HG02973 (cell line): ENCODE measurements at regions not wholly inside any gene's neighbourhood (a gene's known extent, or its start where the extent isn't known, plus 50 kb on each side); places are given as distances from the start of the nearest gene placed in this dataset.

Experiments used
- ATAC-seq: cut with Tn5 transposase; IDR thresholded peaks from one replicate; pipeline ENCODE4 v1.9.1; 2021; ENCODE audit warnings: moderate library complexity; ENCODE audit not compliant: unreplicated experiment

- no peak for ATAC-seq
These were observed 596.8 kb upstream of the JAG1 start for GRCh38 chr20:11270566-11270965.

- ATAC-seq: no peak
These were observed 597.5 kb upstream of the JAG1 start for GRCh38 chr20:11271319-11271718.

- ATAC-seq: no peak
These were observed 598.3 kb upstream of the JAG1 start for GRCh38 chr20:11271920-11272594.

- no peak for ATAC-seq
These were observed 600.4 kb upstream of the JAG1 start for GRCh38 chr20:11274141-11274594.

DNA sequence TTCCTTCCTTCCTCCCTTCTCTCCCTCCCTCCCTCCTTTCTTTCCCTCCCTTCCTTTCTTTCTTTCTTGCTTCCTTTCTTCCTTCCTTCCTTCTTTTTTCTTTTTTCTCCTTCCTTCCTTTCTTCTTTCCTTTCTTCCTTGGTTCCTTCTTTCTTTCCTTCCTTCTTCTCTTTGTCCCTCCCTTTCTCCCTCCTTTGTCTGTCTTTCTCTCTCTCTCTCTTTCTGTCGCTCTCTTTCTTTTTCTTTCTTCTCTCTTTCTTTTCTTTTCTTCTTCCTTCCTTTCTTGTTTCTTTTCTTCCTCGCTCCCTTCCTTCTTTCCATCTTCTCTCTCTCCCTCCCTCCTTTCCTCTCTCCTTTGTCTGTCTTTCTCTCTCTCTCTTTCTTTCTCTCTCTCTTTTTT lies 601.9 kb upstream of the JAG1 start:
- ATAC-seq: no peak

DNA sequence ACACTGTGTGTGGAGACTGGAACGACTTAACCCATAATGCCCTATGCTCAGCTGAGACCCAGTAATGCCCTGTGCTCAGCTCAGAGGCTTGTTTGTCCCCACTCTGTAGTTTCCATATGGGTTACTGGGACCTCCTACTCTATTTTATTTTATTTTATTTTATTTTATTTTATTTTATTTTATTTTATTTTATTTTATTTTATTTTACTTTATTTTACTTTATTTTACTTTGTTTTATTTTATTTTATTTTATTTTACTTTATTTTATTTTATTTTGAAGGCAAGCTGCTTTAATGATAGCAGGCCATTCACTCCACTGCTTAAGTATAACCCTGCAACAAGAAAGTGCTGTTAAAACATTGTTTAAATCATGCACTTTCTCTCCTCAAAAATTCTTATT lies 603.4 kb upstream of the JAG1 start:
- ATAC-seq: no peak

DNA sequence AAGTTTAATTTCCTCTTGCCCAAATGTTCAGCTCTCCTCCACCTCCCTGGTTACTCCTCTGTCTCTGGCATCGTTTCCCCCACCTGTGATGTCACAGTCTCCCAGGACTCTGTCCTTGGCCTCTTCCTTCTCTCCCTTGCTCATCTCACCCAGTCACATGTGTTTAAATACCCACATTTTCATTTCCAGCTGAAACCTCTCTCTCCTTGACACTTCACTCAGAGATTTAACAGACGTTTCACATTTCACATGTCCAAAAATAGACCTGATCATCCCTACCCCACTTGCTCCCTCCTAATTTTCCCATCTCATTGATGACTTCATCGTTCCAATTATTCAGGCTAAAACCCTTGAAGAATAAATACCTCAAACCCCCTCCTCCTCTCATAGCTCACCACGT lies 604.1 kb upstream of the JAG1 start:
- ATAC-seq: no peak

DNA sequence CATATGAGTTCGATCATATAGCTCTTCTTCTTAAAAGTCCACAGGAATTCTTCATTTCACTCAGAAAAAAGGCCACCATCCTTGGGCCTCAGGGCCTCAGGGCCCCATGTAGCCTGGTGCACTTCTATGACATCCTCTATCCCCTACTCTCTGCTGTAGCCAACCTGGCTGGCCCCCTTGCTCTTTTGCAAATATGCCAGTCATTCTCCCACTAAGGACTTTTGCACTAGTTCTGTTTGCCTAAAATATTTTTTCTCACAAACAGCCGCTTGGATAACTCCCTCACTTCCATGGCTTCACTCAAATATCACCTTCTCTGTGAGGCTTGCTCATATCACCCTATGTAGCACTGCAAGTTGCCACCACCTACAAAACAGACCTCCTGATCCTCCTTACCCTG lies 604.7 kb upstream of the JAG1 start:
- no peak for ATAC-seq

- no peak for ATAC-seq
These were observed 607.4 kb upstream of the JAG1 start for GRCh38 chr20:11281240-11281639.

GRCh38 chr20:11281768-11282167 lies 608.0 kb upstream of the JAG1 start:
- ATAC-seq: no peak

DNA sequence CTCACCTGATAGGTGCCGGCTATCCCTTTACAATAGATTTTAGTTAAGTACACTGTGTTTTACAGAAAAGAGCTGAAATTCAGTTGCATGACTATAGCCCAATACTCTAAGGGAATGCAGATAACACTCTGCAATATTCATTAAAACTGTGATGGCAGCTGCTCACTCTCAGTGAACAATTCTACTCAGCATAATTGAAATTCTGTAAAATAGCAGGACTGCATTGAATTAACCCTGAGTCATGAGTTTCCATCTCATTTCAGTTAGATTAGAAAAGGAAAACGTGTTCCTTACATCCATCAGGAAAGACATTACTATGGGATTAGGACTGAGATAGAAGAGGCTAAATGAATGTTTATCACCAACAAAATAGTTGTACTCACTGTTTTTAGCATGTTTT lies 613.3 kb upstream of the JAG1 start:
- ATAC-seq: no peak

GRCh38 chr20:11296221-11296620 lies 621.5 kb upstream of the BTBD3 start:
- ATAC-seq: no peak

DNA sequence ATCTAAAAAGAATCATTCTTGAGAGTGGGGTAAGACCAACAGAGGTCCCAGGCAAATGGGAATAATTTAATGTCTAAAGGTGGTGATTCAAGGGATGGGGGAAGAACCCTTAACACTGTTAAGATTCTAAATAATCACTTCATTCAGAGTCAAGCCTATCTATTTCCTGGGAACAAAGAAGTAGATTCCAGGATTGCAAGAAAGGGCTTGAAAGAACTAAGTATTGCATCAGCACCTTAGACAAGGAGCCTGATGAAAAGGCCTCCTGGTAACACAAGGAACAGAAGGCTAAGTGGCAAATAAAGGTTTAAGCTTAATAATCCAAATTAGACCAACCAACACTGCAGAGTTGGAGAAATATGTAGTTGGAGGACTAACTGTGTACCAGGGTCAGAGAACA lies 620.7 kb upstream of the BTBD3 start:
- ATAC-seq: no peak

GRCh38 chr20:11301699-11302098 lies 616.0 kb upstream of the BTBD3 start:
- no peak for ATAC-seq

DNA sequence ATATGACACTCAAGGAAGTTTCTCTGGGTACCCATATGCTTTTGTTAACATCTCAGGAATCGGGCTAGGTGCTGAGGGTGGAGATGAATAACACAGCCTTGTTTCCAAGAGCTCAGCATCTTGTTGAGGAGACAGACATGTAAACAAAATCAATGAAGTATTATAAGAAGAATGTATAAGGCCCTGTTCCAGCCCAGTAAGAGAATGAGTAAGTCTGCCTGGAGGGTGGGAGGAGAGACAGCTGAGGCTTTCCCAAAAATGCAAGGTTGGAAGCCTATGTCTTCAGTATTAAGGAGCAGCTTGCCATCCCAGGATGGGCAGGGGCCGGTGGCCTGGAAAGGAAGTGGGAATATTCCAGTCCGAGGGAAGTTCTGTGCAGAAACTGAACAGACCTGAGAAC lies 615.3 kb upstream of the BTBD3 start:
- no peak for ATAC-seq

- ATAC-seq: no peak
These were observed 612.9 kb upstream of the BTBD3 start for GRCh38 chr20:11304795-11305194.

GRCh38 chr20:11305406-11305805 lies 612.3 kb upstream of the BTBD3 start:
- ATAC-seq: no peak

DNA sequence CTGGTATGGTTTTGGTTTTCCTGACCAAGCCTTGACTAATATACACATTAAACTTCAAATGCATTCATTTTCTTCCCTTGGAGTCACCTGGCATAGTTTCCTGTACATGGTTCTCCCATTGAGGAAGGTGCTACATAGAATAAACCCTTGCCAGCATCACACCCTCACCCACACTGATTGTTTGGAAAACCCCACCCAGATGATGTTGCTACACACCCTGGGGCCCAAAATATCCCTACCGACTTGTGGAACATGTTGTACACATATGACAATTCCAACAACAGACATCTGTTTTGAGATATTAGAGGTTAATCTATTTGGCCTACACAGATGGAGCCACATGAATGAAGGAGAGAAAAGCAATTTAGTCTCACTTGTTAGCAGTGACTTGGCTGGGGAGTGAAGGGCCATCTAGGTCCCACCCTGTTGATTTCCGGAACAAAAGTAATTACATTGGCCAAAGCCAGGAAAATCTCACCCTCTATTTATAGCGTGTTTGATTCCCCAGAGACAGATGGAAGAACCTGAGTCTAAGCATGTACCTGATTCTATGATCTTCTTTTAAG lies 606.0 kb upstream of the BTBD3 start:
- ATAC-seq: no peak

DNA sequence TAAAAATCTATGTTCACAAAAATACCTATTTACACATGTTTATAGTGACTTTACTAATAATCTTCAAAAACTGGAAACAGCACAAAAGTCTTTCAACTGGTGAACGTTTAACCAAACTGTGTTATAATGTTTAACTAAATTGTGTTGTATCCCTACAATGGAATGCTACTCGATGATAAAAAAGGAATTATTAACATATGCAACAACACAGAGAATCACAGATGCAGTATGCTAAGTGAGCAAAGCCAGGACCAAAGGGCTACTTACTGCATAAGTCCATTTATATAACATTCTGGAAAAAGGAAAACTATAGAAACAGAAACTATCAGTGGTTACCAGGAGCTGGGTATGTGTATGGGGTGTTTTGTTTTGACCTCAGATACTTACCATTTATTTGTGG lies 602.2 kb upstream of the BTBD3 start:
- no peak for ATAC-seq

DNA sequence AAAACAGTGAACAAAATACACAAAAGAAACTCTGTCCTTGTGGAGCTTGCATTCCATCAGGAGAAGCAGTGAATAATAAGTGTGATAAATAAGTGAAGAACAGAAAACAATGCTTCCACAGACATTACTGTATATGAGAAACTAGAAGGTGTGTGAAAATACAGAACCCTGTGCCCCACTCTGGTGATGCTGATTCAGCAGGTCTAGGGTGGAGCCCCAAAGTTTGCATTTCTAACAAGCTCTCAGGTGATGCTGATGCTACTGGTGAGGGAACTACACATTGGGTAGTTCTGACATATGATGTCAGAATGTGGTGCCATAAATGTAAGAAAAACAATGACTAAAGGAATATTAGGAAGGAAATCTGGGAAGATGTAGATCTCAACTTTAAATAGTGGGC lies 601.4 kb upstream of the BTBD3 start:
- ATAC-seq: no peak

DNA sequence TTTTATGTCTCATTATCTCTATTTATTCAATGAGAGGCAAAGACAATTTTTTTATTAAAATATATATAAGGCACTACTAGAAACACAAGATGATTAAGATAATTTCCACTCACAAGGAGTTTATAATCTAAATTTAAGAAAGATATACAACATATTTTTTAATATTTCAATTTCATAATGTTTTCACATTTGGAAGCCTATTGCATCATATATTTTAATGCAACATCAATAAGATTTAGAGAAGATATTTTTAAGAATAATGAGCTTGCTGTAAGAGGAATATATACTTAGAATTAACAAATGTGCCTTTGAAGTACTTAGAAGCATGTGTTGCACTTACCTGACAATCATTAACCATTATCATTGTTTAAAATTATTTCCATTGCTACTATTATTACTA lies 597.7 kb upstream of the BTBD3 start:
- ATAC-seq: no peak

GRCh38 chr20:11323816-11324215 lies 593.9 kb upstream of the BTBD3 start:
- no peak for ATAC-seq

GRCh38 chr20:11324990-11325389 lies 592.7 kb upstream of the BTBD3 start:
- ATAC-seq: no peak
